ENCODE measurements at regions not wholly inside any gene's neighbourhood (a gene's known extent, or its start where the extent isn't known, plus 50 kb on each side); places are given as distances from the start of the nearest gene placed in this dataset.

DNA sequence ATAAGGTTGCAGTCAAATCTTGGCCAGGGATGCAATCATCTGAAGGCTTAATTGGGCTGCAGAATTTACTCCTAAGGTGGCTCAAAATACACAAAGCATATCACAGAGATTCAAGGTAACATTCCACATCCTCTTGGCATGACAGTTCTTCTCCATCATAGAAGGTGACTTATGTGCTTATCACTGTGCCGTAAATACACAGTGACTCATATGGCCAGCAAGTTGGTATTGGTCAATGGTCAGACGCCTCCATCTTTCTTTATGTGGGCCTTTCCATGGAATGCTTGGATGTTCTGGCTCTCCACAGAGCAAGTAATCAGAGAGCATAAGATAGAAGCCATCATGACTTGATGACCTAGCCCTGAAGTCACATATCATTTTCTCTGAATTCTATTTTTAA lies 168.8 kb upstream of the ST8SIA2 start:
- H3K4me1 Mint-ChIP-seq (ENCODE audit: low read depth in 2 of 2), result no peaks in the 10 kb centered on the region

DNA sequence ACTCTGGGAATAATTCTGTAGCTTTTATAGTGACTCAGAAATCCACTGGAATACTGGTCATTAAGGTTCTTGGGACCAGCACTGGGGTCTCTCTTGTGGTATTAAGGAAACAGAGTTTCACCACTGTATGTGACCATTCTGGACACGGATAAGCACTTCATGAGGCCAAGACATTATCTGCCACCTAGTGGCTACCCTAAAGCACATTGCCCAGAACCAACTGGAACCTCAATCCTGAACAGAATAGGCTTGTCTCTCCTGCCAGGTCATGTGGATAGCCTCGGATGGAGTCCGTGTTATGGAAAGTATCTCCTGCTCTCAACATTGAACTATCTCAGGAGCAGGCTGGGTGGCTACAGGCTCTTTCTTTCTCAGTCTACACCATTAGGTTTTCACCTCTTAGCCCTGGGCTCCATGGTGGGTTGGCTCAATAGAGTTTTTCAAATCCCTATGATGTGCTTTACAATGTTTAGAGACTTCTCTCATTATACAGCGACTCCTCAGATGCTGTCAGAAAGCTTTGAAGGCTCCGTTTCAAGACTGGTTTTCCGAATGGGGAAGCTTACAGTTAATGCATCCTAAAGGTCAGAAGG lies 167.6 kb upstream of the ST8SIA2 start:
- DNase-seq (no peak), ATAC-seq (replicated peaks) (no peak)
- Mint-ChIP-seq H3K36me3 (ENCODE audit: insufficient read depth) (no peaks in the 10 kb centered on the region), H3K4me1 (ENCODE audit: low read depth in 2 of 2) (no peaks in the 10 kb centered on the region), H3K27ac (no peak overlapping the region), H3K9me3 (no peaks in the 10 kb centered on the region), H3K27me3 (peaks cover 33 to 44% of the 10 kb centered on the region in 2 donors), H3K4me3 (no peak overlapping the region)

More for the DNA sequence above, 168.8 kb upstream of the ST8SIA2 start:
- DNase-seq, result no peak
- no peaks in the 10 kb centered on the region for H3K36me3 Mint-ChIP-seq (ENCODE audit: insufficient read depth)
- ATAC-seq (replicated peaks), result no peak
- H3K9me3 Mint-ChIP-seq, result no peaks in the 10 kb centered on the region
- H3K27me3 Mint-ChIP-seq, result peaks cover 39 to 46% of the 10 kb centered on the region in 2 donors
- no peak overlapping the region for H3K4me3 Mint-ChIP-seq
- no peak overlapping the region for H3K27ac Mint-ChIP-seq

DNA sequence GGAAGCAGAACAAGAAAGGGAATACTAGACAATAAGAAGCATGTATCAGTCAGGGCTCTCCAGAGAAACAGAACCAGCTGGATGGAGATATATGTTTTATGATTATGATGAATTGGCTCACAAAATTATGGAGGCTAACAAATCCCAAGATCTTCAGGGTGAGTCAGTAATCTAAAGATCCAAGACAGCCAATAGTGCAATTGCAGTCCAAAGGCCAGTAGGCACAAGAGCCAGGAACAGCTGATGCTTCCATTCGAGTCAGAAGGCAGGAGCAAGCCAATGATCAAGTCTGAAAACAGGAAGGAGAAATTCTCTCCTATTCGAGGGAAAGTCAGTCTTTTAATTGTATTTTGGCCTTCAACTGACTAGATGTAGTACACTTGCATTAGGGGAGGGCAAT lies 164.9 kb upstream of the ST8SIA2 start:
- H3K36me3 Mint-ChIP-seq (ENCODE audit: insufficient read depth), result no peaks in the 10 kb centered on the region
- no peaks in the 10 kb centered on the region for H3K4me1 Mint-ChIP-seq (ENCODE audit: low read depth in 2 of 2)
- ATAC-seq (replicated peaks), result no peak
- no peak for DNase-seq
- H3K27me3 Mint-ChIP-seq, result peaks cover 48 to 59% of the 10 kb centered on the region in 2 donors
- no peak overlapping the region for H3K27ac Mint-ChIP-seq
- H3K4me3 Mint-ChIP-seq, result no peak overlapping the region
- no peaks in the 10 kb centered on the region for H3K9me3 Mint-ChIP-seq

DNA sequence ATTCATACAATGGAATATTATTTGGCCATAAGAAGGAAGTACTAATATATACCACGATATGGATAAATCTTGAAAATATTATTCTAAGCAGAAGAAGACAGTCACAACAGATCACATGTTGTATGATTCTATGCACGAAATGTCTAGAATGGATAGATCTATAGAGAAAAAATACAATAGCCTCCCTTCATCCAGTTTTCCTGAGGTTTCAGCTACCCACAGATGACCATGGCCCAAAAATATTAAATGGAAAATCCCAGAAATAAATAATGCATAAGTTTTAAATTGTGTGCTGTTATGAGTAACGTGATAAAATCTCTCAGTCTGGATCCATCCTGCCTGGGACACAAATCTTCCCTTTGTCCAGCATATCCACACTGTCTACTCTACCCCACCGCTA lies 162.2 kb upstream of the ST8SIA2 start:
- Mint-ChIP-seq H3K9me3 (no peaks in the 10 kb centered on the region), H3K27me3 (peaks cover 55 to 56% of the 10 kb centered on the region in 2 donors), H3K4me3 (no peak overlapping the region), H3K27ac (no peak overlapping the region), H3K4me1 (ENCODE audit: low read depth in 2 of 2) (no peaks in the 10 kb centered on the region), H3K36me3 (ENCODE audit: insufficient read depth) (no peaks in the 10 kb centered on the region)
- DNase-seq, result no peak
- no peak for ATAC-seq (replicated peaks)

DNA sequence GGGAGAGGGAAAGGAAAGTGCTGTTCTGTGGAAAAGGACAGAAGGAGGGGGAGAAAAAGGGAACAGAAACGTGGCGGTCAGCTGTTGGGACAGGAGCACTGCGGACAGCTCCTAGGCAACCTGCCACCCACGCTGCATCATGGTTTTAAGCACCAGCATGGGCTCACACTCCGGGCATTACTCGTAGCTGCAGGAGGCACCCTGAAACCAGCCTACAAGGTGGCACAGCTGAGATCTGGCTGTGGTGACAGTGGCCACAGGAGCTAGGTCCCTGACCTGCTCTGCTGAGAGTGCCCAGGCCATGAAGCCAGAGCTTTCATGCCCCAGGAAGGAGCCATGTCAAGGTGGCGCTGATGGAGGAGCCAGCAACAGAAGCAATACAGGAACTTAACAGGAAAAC lies 161.4 kb upstream of the ST8SIA2 start:
- peaks cover 63 to 65% of the 10 kb centered on the region in 2 donors for H3K27me3 Mint-ChIP-seq
- no peak overlapping the region for H3K4me3 Mint-ChIP-seq
- DNase-seq (no peak), ATAC-seq (replicated peaks) (no peak)
- no peaks in the 10 kb centered on the region for H3K4me1 Mint-ChIP-seq (ENCODE audit: low read depth in 2 of 2)
- H3K36me3 Mint-ChIP-seq (ENCODE audit: insufficient read depth), result no peaks in the 10 kb centered on the region
- no peak overlapping the region for H3K27ac Mint-ChIP-seq
- H3K9me3 Mint-ChIP-seq, result no peaks in the 10 kb centered on the region

DNA sequence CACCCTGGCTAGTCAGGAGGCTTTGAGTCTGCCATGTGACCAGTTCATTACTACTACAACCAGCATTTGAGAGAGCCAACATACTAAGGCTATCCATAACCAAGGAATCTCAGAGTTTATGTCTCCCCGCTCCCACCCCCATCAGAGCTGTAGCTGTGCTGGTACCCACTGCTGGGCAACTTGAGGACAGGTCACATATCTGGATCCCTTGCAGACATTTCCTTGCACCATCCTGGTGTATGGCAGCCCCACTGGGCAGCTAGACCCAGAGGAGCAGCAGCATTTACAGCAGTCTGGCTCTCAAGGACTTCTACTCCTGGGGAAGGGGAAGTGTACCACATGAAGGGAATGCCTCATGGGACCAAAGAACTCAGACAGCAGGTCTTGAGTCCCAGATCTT lies 160.8 kb upstream of the ST8SIA2 start:
- ATAC-seq (replicated peaks) (no peak), DNase-seq (no peak)
- Mint-ChIP-seq H3K4me1 (ENCODE audit: low read depth in 2 of 2) (no peaks in the 10 kb centered on the region), H3K4me3 (no peak overlapping the region), H3K27ac (no peak overlapping the region), H3K9me3 (no peaks in the 10 kb centered on the region), H3K27me3 (peaks cover 63 to 71% of the 10 kb centered on the region in 2 donors), H3K36me3 (ENCODE audit: insufficient read depth) (no peaks in the 10 kb centered on the region)

DNA sequence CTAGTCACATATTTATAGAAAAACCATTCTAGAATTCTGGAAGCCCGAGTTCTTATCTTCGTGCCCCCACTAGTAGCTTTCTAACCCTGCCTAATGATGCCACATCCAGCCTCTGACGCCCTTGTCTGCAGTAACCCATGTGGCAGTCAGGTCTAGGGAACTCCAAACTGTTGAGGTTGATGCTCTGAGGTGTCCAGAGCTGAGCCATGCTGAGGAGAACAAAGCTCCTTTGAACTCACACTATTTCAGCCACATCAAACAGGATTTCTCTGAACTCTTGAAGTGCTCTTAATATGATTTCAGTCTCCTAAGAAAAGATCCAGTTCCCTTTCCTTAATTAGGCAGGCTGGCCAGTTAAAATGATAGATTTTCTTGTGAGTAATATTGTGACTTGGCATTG lies 150.5 kb upstream of the ST8SIA2 start:
- peaks cover 2 to 9% of the 10 kb centered on the region in 2 donors for H3K9me3 Mint-ChIP-seq
- no peak for ATAC-seq (replicated peaks)

DNA sequence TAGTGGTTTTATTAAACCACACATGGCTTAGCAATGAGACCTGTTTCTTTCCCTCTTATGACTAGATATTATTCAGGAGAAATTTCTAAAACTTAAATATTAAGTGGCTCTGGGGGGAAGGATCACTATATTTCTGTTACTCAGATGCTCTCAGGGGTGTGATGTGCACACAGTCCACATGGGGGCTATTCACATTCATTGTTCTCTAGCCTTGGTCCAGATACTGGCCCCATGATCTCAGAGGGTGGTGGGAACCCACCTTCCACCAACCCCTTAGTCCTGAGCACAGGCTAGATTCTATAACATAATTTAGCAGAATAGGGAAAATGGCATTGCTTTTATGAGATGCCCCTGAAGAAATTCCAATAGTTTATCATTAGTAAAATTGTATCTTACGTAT lies 149.0 kb upstream of the ST8SIA2 start:
- Mint-ChIP-seq H3K27ac (no peak overlapping the region), H3K27me3 (peaks cover 25 to 44% of the 10 kb centered on the region in 2 donors), H3K9me3 (no peaks in the 10 kb centered on the region), H3K4me3 (no peak overlapping the region), H3K36me3 (ENCODE audit: insufficient read depth) (no peaks in the 10 kb centered on the region), H3K4me1 (ENCODE audit: low read depth in 2 of 2) (no peaks in the 10 kb centered on the region)
- no peak for DNase-seq
- ATAC-seq (replicated peaks), result no peak

More for the DNA sequence above, 150.5 kb upstream of the ST8SIA2 start:
- H3K27me3 Mint-ChIP-seq, result peaks cover 33 to 50% of the 10 kb centered on the region in 2 donors
- no peak overlapping the region for H3K4me3 Mint-ChIP-seq
- no peaks in the 10 kb centered on the region for H3K4me1 Mint-ChIP-seq (ENCODE audit: low read depth in 2 of 2)
- no peak for DNase-seq
- H3K36me3 Mint-ChIP-seq (ENCODE audit: insufficient read depth), result no peaks in the 10 kb centered on the region
- H3K27ac Mint-ChIP-seq, result no peak overlapping the region

DNA sequence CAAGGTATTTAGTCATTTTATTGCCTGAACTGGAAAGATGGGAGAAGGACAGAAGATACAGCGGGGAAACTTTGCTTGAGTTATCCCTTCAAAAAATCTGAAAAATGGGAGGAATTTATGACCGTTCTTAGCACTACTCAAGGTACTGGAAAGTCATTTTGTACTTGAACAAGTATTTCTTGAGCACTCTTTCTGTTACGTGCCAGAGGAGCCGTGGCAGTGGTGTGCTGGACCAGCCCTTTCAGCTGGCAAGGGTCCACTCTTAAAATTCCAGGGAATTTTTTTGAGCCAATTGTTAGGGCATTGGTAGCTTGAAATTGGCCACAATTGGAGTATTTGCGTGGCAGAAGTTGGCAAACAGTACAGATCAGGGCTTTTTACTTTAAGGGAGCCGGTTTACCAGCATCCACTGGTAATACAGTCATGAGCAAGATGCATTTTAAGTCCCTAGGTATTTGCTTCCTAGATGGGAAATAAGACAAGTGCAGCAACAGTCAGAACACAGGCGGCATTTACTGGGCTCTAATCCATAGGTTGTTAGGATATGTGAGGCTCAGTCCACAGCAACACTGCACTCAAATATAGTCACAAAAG lies 145.9 kb upstream of the ST8SIA2 start:
- no peaks in the 10 kb centered on the region for H3K36me3 Mint-ChIP-seq (ENCODE audit: insufficient read depth)
- no peak for DNase-seq
- no peak overlapping the region for H3K4me3 Mint-ChIP-seq
- peaks cover 16 to 35% of the 10 kb centered on the region in 2 donors for H3K27me3 Mint-ChIP-seq
- H3K9me3 Mint-ChIP-seq, result no peaks in the 10 kb centered on the region
- no peaks in the 10 kb centered on the region for H3K4me1 Mint-ChIP-seq (ENCODE audit: low read depth in 2 of 2)
- H3K27ac Mint-ChIP-seq, result no peak overlapping the region
- ATAC-seq (replicated peaks), result no peak

DNA sequence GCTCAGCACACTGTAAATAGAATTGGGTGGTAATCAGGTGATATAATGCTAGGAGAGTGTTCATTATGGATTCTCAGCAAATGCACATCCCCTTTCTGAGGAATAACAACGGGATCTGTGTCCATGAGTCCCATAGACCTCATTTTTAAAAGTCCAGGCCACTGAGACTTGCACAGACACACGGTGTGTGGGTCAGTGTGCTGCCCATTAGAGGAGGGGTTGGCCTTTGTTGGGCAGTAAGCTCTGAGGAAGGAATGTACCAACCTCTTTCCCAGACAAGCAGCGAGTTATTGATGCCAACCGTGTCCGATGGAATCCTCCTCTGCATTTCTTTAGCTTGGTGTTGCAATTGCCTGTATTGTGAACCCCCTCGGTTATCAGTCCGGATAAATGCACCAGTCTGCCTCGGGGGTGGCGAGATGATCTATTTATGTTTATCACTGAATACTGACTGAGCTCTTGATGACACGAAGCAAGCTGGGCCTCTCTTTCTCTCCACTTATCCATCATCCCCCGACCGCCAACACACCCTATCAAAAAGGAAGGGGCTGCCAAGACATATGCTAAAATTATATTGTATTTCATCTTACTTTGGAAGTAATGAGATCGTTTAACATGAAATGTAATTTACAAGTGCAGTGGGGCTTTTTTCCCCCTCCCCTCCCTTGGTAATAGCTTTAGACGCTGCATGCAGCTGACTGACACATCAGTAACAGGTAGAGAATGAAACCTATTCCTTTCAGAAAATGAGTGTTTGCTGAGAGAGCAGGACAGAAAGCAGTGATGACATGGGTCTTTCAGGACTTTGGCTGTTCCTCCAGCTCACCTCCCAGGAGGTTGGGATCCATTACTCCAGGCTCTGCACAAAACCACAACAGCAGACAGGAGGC lies 126.6 kb upstream of the ST8SIA2 start:
- Mint-ChIP-seq H3K36me3 (ENCODE audit: insufficient read depth) (no peaks in the 10 kb centered on the region), H3K27ac (no peak overlapping the region), H3K4me3 (no peak overlapping the region), H3K4me1 (ENCODE audit: low read depth in 2 of 2) (no peaks in the 10 kb centered on the region), H3K9me3 (no peaks in the 10 kb centered on the region), H3K27me3 (peaks cover 32 to 42% of the 10 kb centered on the region in 2 donors)
- ATAC-seq (replicated peaks) (no peak), DNase-seq (no peak)

DNA sequence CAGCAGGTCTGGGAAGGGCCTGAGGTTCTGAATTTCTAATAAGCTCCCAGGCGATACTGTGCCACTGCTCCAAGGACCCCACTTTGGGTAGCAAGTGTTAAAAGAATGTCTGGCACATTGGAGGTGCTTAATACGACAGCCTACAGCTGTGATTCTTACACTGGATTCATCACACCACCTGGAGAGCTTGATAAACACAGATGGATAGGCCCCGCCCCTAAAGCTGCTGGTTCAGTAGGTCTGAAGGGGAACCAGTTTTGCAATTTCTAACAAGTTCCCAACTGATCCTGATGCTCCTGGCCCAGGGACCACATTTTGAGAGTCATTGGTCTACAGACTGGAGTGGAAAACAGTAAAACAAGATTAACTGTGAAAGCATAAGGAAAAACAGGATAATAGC lies 124.8 kb upstream of the ST8SIA2 start:
- ATAC-seq (replicated peaks), result no peak
- no peaks in the 10 kb centered on the region for H3K4me1 Mint-ChIP-seq (ENCODE audit: low read depth in 2 of 2)
- no peak for DNase-seq
- no peaks in the 10 kb centered on the region for H3K9me3 Mint-ChIP-seq
- H3K4me3 Mint-ChIP-seq, result no peak overlapping the region
- H3K36me3 Mint-ChIP-seq (ENCODE audit: insufficient read depth), result no peaks in the 10 kb centered on the region
- H3K27me3 Mint-ChIP-seq, result peaks cover 48 to 57% of the 10 kb centered on the region in 2 donors
- H3K27ac Mint-ChIP-seq, result no peak overlapping the region

DNA sequence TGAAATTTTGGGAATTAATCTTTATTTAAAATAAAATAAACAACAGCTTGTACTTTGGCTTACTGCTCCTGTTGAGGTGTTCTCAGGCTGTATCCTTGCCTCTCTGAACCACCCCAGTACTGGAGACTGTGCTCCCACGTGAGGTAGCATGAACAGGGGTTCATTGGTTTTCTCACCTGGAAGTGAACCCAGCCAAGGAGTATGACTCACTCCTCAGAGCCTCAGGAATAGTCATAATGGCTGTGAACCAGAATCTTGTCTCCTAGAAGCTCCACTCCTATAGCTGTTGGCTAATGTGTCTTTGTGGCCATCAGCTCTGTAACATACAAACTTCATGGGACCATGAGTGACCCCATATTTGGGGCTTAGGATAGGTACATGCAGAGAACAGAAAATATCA lies 122.5 kb upstream of the ST8SIA2 start:
- no peak for DNase-seq
- ATAC-seq (replicated peaks), result no peak
- Mint-ChIP-seq H3K4me1 (ENCODE audit: low read depth in 2 of 2) (no peaks in the 10 kb centered on the region), H3K27ac (no peak overlapping the region), H3K9me3 (no peaks in the 10 kb centered on the region), H3K4me3 (no peak overlapping the region), H3K27me3 (peaks cover 45 to 51% of the 10 kb centered on the region in 2 donors), H3K36me3 (ENCODE audit: insufficient read depth) (no peaks in the 10 kb centered on the region)

DNA sequence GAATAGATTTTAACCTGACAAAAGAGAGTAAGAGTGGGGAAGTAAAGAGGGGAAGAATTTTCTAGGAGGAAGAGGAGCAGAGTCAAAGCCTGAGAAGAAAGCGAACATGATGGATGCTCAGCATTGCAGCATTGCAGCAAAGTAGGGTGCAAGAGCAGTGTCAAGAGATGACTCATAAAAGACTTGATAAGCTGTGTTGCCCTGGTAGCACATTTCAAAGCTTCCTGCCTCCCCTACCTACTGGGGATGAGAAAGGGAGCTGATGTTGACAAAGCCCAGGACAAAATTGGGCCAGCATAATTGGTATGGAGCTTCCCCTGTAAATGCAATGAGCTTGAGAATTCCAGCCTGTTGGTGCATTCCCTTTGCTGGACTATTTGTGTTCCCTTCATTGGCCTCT lies 121.6 kb upstream of the ST8SIA2 start:
- H3K4me3 Mint-ChIP-seq, result no peak overlapping the region
- no peaks in the 10 kb centered on the region for H3K9me3 Mint-ChIP-seq
- no peaks in the 10 kb centered on the region for H3K36me3 Mint-ChIP-seq (ENCODE audit: insufficient read depth)
- H3K27me3 Mint-ChIP-seq, result peaks cover 52 to 57% of the 10 kb centered on the region in 2 donors
- ATAC-seq (replicated peaks) (no peak), DNase-seq (no peak)
- no peak overlapping the region for H3K27ac Mint-ChIP-seq
- H3K4me1 Mint-ChIP-seq (ENCODE audit: low read depth in 2 of 2), result no peaks in the 10 kb centered on the region

DNA sequence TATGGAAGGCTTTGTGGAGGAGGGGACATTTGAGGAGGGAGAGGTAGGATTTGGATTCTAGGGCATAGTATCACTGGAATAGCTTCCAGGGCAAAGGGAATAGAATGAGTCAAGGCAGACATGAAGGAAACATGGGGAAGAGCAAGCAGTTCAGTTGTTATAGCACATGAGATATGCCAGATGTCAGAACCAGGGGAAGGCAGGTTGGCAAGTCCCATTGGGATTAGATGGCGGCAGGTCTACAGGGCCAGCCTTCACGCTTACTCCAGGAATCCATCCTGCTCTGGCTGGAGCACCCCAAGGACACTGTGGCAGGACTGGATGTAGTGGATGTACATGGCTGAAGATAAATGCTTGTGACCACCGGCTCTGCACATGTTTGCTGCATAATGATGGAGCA lies 120.4 kb upstream of the ST8SIA2 start:
- Mint-ChIP-seq H3K27ac (no peak overlapping the region), H3K27me3 (peaks cover 57 to 65% of the 10 kb centered on the region in 2 donors), H3K4me3 (no peak overlapping the region)

More for the DNA sequence above, 120.4 kb upstream of the ST8SIA2 start:
- Mint-ChIP-seq H3K9me3 (no peaks in the 10 kb centered on the region), H3K36me3 (ENCODE audit: insufficient read depth) (peaks cover 1% of the 10 kb centered on the region), H3K4me1 (ENCODE audit: low read depth in 2 of 2) (no peaks in the 10 kb centered on the region)
- no peak for DNase-seq
- ATAC-seq (replicated peaks), result no peak
